NB4 (cell line): ENCODE measurements at regions not wholly inside any gene's neighbourhood (a gene's known extent, or its start where the extent isn't known, plus 50 kb on each side); places are given as distances from the start of the nearest gene placed in this dataset.

Source experiments
- MYC ChIP-seq: IDR thresholded peaks from 2 replicates; pipeline ENCODE4 v1.6.1; 2011; ENCODE audit warnings: low read depth, low read length
- POLR2A ChIP-seq: IDR thresholded peaks from 2 replicates; pipeline ENCODE4 v1.6.1; 2011; ENCODE audit warnings: mild to moderate bottlenecking; ENCODE audit not compliant: insufficient read length; ENCODE audit errors: extremely low read depth
- TF ChIP-seq, protein P1 (sequence below): IDR thresholded peaks from one replicate; pipeline ENCODE4 v1.5.1; 2012; ENCODE audit warnings: low read depth, low read length
- TF ChIP-seq, protein P2 (sequence below): IDR thresholded peaks from 2 replicates; pipeline ENCODE4 v1.6.1; 2011; ENCODE audit warnings: low read depth, low read length

DNA sequence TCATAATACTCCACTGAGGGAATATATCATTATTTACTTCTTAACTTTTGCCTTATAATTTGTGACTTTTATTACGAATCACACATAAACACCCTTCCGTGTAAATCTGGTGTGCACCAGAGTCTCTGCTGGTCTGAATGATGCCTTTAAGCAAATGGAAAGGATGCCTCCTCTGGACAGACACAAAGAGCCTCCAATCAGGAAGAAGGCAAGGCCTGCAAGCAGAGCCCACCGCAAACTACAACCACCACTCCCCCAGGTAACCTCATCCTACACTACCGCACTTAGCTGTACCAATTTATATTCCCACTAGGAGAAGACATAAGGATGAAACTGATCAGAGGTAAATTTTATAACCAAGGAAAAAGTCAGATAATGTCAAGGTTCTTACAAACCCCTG lies 137.6 kb downstream of the KLF12 start:
- TF ChIP-seq, protein P1, sequence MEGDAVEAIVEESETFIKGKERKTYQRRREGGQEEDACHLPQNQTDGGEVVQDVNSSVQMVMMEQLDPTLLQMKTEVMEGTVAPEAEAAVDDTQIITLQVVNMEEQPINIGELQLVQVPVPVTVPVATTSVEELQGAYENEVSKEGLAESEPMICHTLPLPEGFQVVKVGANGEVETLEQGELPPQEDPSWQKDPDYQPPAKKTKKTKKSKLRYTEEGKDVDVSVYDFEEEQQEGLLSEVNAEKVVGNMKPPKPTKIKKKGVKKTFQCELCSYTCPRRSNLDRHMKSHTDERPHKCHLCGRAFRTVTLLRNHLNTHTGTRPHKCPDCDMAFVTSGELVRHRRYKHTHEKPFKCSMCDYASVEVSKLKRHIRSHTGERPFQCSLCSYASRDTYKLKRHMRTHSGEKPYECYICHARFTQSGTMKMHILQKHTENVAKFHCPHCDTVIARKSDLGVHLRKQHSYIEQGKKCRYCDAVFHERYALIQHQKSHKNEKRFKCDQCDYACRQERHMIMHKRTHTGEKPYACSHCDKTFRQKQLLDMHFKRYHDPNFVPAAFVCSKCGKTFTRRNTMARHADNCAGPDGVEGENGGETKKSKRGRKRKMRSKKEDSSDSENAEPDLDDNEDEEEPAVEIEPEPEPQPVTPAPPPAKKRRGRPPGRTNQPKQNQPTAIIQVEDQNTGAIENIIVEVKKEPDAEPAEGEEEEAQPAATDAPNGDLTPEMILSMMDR = no peak
- TF ChIP-seq POLR2A = no peak
- TF ChIP-seq, protein P2, sequence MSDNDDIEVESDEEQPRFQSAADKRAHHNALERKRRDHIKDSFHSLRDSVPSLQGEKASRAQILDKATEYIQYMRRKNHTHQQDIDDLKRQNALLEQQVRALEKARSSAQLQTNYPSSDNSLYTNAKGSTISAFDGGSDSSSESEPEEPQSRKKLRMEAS = no peak
- no peak for TF ChIP-seq MYC
